ENCODE measurements at regions not wholly inside any gene's neighbourhood (a gene's known extent, or its start where the extent isn't known, plus 50 kb on each side); places are given as distances from the start of the nearest gene placed in this dataset.
A peak's percentile ranks its signal among the peaks of the same experiment; 100 is the strongest.

- DNase-seq: peak; percentile 21
These were observed 707.5 kb upstream of the FZD8 start for GRCh38 chr10:36349445-36350078.

- no peak for DNase-seq
These were observed 703.7 kb upstream of the FZD8 start for GRCh38 chr10:36345807-36346206.

DNA sequence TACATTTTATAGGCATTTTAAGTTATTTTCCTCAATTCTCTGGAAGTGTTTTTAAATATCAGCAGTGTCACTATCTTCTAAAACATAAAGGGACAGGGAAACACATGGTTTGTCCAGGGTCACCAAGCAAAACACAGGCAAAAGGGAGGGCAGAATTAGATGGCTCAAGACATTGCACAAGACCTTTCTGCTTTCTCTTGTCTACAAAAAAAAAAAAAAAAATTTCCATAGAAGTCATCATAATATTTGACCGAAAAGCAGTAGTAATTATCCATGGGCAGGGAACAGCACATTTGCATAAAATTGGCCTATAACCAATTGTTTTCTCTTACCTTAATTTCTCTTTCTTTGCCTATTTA, 703.1 kb upstream of the FZD8 start:
- no peak for DNase-seq

DNA sequence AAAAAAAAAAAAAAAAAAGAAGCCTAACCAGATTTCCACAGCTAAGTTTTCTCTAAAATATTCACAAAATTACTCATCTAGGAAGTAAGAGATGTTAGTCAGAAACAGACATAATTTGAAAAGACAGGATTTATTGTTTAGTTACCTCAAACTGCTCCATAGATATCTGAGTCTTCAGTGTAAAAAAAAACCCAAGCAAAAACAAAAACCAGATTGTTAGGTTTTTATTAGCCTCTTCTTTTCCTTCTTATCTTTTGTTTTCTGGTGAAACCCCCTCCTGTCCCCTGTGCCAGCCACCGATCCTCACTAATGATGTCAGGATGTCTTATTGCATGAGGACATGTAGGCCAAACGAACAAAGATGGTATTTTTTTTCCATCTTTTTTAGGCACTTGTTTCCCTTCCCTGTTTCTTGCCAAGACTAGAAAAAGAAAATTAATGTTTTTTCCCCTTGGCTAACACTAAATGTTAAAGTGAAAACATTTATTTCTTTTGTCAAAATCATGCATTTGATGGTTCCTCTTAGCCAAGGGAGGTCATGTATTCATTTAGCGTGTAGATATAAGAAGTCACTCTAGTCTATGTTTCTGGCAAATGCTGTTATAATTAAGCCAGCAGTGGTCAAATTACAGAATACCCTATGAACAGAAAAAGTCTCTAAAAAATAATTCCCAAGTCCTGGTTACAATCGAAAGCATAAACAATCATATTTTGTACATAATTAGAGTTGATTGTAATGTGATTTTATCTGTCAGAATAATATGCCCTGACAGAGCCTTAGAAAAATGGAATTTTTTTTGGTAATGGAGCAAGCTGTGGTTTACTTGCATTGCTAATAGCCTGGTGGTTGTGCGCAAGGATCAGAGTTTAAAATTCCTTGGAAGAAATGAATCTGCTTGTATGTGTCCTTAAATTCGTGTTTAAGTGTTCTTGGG, 702.4 kb upstream of the FZD8 start:
- DNase-seq: peak; percentile 43

DNA sequence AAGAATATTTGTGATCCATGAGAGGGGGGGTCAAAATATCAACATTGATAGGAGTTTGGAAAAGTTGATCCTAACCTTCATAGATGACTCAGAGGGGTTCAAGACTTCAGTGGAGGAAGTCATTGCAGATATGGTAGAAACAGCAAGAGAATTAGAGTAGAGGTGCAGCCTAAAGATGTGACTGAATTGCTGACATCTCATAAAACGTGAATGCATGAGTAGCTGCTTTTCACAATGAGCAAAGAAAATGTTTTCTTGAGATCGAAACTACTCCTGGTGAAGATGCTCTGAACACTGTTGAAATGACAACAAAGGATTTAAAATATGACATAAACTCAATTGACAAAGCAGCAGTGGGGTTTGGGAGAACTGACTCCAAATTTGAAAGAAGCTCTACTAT, 700.7 kb upstream of the FZD8 start:
- DNase-seq: no peak

DNA sequence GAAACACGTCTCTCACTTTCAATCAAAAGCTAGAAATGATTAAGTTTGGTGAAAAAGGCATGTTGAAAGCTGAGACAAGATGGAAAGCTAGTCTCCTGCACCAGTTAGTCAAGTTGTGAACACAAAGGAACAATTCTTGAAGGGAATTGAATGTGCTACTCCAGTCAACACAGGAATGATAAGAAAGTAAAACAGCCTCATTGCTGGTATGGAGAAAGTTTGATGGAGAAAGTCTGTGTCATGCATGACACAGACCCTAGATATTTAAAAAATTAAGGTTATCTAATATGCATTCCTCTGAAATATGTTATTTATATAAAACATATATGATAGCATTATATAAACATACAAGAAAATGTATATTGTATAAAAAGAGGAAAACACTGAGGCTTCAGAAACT, 699.4 kb upstream of the FZD8 start:
- DNase-seq: no peak

GRCh38 chr10:36336315-36336714, 694.2 kb upstream of the FZD8 start:
- DNase-seq: no peak

DNA sequence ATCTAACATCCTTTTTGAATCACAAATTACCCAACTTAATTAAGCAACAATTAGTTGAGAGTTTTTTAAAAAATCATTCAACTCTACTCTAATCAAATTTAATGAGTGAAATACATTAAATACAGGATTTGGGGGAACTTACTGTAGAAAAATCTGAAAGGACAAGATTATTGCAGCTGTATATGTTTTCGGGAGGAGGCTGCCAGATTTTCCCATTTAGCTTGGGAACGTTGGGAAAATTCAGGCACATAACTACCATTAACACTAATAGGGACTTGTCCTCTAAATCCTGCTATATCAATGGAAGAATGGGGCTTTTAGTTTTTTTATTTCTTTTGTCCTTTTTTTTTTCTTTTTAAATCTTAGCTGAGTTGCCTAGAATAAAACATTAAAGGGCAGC, 691.4 kb upstream of the FZD8 start:
- no peak for DNase-seq

GRCh38 chr10:36332926-36333325, 690.8 kb upstream of the FZD8 start:
- peak; percentile 34 for DNase-seq

DNA sequence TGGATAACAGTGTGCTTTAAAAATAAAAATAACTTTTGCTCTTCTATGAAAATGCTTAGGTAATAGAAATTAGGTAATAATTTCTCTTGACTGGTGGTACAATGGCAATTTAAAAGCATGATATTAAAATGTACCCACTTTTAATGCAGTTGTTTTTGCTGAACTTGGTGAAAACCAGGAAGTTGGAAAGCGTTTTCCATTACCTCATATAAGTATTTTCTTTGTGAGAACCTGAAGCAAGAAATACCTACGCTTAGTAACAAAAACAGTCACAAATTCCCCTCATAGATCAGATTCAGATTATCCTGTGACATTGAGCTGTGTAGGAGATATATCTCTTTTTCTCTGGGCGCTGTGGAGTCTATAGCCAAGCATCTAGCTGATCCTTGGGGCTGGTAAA, 689.0 kb upstream of the FZD8 start:
- DNase-seq: no peak

DNA sequence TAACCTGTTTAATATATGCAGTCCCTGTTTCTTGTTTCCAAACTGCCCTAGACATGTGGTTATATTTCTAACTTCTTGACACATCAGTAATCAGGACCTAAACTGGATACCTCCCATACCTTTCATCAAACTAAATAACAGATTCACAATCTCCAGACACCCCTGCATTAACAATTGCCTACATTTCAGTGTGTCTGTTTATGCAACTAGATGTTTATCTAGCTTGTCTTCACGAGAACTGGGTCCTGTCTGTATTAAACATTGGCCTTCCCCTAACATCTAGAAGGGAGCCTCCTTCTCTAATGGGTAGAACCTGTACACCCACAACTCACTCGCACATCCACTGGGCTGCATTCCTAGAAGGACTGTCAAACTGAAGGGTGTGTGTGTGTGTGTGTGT, 683.7 kb upstream of the FZD8 start:
- DNase-seq: no peak

GRCh38 chr10:36324831-36325230, 682.7 kb upstream of the FZD8 start:
- no peak for DNase-seq

- no peak for DNase-seq
These were observed 671.0 kb upstream of the FZD8 start for GRCh38 chr10:36313142-36313541.

DNA sequence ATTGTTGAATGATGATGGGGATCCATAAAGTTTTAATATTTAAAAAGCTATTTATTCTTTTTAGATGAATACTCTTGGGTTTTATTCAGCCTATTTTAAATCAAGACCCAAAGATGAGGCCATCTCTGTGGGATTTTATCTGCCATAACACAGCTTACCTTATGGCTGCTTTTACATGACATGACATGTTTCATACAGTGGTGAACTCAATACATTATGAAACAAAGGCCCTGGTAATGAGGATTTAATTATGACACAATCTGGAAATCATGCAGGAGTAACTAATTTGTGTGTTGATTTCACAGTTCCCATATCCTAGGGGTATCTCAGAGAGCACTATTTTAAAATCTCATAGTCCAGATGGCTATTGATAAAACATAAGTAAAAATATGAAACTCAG, 661.8 kb upstream of the FZD8 start:
- DNase-seq: no peak

DNA sequence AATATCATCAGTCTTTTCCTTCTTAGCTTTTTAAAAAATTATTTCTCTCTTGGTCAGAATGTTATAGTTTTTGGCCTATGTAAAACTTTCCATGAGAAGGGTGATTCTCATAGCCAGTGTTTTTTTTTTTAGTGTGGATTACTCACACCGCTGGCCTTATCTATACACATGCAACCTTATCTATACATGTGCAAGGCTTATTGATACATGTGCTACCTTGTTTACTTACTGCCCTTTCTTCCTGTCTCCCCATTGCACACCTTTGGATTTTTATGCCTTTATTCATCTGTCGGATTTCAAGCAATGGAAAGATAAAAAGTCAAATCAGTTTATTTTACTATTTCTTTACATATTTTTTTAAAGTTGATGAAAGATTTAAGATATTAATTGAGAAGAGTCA, 660.0 kb upstream of the FZD8 start:
- DNase-seq: no peak

DNA sequence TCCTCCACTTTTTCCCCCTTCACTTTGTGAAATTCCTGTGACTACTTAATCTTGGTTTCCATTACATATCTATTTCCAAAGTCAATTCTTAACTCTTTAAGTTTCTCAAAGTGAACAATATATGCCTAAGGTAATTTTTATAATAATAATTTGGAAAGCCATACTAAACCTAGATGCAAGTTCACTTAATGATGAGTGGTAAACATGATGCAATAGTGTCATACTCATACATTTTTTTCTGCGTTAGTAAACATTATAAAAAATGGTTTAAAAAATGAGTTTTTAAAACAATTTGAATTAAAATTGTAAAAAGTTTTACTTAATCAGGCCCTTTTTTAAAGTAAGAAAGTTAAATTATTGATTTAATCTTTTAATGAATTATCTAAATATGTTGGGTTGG, 659.4 kb upstream of the FZD8 start:
- no peak for DNase-seq

GRCh38 chr10:36301139-36301538, 659.0 kb upstream of the FZD8 start:
- no peak for DNase-seq

- DNase-seq: no peak
These were observed 641.7 kb upstream of the FZD8 start for GRCh38 chr10:36283827-36284226.

GRCh38 chr10:36281831-36282331, 639.8 kb upstream of the FZD8 start:
- no peak for DNase-seq

DNA sequence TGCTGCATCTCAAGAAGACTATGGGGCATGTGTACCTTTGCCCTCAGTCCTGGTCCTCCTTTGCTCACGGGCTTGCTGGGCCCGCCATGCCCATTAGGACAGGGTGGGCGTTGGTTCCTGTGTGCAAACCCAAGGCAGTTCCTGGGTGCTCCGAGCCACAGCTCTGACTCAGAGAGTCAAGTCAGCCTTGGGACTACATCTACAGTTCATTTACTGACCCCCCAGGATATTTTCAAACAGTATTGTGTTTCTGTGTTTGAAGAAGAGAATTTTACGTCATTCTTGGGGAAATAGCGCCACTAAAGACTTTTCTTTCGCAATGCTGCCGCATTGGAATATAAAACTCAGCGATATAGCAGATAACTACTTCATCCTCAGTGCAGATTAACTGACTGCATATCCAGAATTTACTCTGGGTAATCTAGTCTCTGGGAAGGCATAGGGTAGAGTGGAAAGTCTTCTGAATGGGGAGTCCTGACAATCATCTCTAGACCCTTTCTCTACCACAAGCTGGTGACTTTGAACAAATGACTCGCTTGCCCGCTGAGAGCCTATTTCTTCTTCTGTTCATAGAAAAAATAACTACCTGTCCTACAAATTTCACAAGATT, 638.9 kb upstream of the FZD8 start:
- no peak for DNase-seq

GRCh38 chr10:36280321-36280741, 638.2 kb upstream of the FZD8 start:
- DNase-seq: peak; percentile 11

DNA sequence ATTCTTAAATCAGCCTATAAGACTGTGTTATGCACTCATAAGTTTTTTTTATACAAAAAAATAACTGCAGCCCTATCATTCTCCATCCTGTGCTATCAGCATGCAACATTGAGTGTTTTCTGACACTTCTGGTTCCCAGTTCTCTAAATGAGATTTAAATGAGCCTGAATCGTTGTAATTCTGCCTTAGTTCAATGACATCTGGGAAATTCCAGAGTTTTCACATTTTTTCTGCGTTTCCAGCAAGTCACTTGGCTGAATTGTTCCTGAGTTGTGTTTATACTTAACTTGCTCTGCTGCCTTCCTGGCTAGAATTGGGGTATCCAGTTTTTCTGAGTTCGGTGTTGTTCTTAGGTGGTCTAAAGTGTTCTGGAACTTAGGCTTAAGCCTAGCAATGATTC, 636.1 kb upstream of the FZD8 start:
- DNase-seq: no peak

DNA sequence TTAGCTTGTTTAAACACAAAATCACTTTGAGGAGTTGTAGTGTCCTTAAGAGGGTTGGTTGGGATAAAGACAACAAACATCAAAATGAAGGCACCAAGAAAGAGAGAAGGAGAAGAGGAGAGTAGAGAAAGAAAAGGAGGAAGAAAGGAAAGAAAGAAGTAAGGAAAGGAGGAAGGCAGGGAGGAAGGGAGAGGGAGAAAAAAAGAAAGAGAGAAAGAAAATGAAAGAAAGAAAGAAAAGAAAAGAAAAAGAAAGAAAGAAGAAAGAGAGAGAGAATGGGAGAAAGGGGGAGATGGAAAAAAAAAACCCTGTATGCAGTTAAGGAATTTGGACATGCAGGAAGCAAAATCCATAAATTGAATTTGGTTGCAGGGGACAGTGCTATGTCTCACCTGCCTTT, 635.4 kb upstream of the FZD8 start:
- DNase-seq: no peak

Measured in retina (tissue), 1 donor.